NCI-H1930 (cell line): ENCODE measurements at regions not wholly inside any gene's neighbourhood (a gene's known extent, or its start where the extent isn't known, plus 50 kb on each side); places are given as distances from the start of the nearest gene placed in this dataset.
"Not testable (repeated sequence)": the region's sequence is repeated elsewhere in the genome, so short reads cannot be mapped to it uniquely, and the experiment has no call there.

Source experiments
- DNase-seq, 2 experiments: peaks; one replicate each; lab custom pipeline; 2025; lab: John Stamatoyannopoulos, UW

GRCh38 chr7:109473172-109473571, 903.5 kb downstream of the DNAJB9 start:
- no peak for DNase-seq

DNA sequence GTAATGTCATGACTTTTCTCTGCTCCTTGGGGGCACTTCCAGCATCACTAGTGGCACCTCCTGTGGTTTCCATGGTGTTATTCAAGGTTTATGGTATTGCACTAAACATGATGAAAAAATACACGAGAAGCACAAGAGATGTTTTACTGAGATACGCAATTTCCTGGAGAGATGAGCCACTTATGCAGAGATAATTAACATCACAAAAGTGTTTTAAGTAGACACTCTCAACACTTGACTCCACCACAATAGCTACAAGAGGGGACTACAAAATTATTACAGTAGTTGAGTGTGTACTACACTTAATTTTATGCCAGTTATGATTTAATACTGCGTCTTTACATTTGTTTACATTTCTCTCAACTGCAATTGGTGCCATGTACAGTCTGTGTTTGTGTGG, 906.7 kb downstream of the DNAJB9 start:
- no peak for DNase-seq

- no peak for DNase-seq
Measured at GRCh38 chr7:109479388-109479787, 909.7 kb downstream of the DNAJB9 start.

GRCh38 chr7:109490607-109491006, 920.9 kb downstream of the DNAJB9 start:
- DNase-seq = not testable (repeated sequence)

DNA sequence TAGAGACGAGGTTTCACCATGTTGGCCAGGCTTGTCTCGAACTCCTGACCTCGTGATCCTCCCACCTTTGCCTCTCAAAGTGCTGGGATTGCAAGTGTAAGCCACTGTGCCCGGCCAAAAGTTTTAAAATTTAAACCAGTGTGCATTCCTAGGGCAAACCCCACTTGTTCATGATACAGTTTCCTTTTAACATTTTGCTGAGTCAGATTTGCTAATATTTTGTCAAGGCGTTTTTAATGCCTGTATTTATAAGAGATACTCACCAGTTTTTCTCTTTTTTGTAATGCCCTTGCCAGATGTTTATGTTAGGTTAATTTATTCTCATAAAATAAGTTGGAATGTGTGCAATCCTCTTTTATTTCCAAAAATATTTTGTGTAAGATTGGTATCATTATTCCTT, 927.4 kb downstream of the DNAJB9 start:
- no peak for DNase-seq

DNA sequence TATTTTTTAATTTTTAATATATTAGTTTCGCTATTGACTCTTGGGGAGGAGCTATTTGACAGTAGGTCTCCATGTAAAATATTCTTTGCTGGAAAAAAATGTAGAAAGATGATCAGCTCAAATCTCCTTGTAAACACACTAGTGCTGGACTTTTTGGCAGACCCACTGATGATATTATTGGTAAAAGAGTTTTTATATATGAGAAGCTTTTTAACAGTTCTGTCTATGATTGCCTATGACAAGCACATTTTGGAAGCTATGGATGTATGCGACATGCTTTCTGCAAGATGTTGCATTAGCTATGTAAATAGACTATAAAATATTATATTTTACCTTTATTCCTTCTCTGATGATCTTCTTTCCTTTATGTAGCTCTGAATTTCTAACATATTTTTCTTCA, 928.5 kb downstream of the DNAJB9 start:
- DNase-seq = no peak

DNA sequence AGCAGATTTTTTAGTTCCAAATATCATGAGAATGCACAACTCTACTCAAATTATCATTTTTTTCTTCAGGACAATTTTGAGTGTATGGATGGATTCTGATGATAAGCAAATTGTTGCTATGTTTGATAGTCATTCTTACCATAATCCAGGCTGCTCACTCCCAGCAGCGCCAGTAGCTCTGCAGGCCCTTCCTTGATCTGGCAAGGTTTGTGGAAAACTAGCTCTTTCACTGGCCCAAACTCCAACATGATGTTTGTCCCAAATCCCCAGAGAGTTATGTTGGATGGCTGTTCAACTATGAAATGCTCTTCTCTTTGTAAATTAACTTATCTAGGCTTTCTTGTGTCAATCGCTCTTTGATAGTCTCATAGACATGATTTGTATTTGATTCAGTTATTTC, 933.7 kb downstream of the DNAJB9 start:
- DNase-seq = no peak

- DNase-seq = no peak
Measured at GRCh38 chr7:109522585-109522984, 952.9 kb downstream of the DNAJB9 start.

DNA sequence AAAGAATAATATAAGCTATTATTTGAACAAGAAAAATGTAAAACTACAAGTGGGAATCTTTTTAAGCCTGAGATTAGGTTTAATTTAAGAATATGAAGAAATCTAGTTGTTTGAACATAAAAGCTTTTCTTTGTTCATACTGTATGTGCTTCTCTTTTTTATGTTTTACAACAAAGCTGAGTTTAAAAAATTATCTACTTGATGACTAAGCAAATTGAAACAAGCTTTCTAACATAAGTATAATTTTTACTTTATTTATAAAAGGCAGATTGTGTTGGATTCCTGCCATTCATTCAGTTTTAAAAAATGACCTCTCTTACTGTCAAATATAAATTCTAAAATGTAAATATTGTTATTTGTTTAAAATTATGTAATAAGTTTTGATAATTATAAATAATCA, 958.2 kb downstream of the DNAJB9 start:
- DNase-seq = no peak

GRCh38 chr7:109529712-109530111, 960.0 kb downstream of the DNAJB9 start:
- no peak for DNase-seq

- DNase-seq = no peak
Measured at GRCh38 chr7:109532262-109532992, 962.8 kb downstream of the DNAJB9 start.

GRCh38 chr7:109545686-109546085, 976.0 kb downstream of the DNAJB9 start:
- DNase-seq = no peak

DNA sequence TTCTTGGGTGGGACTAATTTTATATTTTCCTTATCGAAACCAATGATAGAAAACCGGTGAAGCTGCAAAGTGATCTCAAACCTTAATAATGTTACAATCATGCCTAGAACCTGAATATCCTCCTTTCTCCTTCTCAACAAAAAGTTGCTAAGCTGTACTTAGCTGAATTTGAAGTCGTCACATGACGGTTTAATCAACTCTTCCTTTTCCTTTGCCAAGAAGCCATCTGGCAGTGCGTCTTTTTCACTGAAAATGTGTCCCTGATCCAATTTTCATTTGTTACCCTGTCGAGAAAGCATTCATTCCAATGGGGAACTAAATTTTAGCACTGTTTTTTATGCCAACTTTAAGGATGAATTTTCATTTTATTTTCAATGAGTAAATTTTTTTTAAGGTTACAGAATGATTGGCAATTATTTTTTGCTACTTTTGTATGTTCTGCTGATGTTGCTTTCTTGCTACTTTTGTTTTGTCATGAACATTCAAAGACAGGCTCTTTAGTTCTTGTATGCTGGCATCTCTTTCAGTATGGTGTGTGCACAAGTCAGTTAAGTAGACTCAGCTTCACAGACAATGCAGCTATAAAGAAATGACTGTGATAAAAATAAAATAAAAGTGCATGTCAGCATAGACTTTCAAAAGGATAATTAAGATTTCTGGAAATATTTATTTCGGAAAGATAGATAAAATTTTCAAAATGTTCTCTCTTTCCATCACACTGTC, 980.0 kb downstream of the DNAJB9 start:
- no peak for DNase-seq

DNA sequence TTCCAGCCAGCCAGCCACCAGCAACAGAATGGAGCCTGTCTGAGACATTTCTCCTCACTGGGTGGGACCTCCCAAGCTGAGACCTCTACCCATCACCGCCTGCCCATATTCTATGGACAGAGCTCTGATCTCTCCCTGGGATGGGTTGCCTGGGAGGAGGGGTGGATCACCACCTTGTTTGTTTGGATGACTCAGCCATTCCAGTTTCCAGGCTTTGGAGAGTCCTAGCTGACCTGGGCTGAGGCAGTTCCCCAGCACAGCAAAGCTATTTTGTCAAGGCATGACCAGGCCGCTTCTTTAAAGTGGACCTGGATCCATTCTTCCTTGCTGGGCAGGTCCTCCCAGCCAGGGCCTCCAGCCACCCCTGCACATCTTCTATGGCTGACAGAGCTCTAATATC, 982.3 kb downstream of the DNAJB9 start:
- DNase-seq = no peak

DNA sequence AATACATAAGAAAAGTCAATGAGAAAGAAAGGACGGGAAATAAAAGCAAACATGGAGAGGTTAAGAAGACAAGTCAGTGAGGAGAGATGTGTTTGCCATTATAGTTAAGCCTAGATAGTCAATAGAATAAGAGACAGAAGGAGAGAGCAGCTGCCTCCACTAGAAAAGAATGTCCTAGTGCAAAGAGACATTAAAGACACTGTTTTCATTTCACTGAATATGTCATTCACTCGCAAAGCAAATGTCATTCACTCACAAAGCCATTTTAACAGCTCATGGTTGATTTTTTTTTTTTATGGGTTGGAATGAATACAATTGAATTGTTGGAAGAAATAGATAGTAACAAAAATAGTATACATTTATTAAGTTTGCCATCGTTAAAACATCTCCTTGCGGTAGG, 1007.6 kb downstream of the DNAJB9 start:
- peak in 1 of 2 experiments; percentile 7 for DNase-seq

DNA sequence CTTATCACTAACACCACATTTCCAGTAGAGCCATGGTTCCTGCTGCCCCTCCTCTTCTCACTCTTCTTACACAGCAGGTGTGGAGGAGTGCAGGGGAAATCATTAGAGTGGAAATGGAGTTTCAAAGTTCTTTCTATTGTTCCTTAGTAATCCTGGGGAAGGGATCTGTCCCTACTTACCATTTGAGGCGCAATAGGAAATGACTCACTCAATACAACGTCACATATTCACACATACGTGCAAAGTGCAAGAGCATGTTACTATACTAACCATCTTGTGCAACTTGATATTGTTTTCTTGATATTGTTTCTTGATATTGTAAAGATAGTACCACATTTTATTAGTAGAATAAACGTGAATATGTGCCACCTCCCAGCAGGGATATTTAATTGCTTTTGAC, 1010.2 kb downstream of the DNAJB9 start:
- no peak for DNase-seq

- DNase-seq = no peak
Measured at GRCh38 chr7:109582211-109582610, 1012.5 kb downstream of the DNAJB9 start.

GRCh38 chr7:109596948-109597347, 1027.3 kb downstream of the DNAJB9 start:
- not testable (repeated sequence) for DNase-seq

DNA sequence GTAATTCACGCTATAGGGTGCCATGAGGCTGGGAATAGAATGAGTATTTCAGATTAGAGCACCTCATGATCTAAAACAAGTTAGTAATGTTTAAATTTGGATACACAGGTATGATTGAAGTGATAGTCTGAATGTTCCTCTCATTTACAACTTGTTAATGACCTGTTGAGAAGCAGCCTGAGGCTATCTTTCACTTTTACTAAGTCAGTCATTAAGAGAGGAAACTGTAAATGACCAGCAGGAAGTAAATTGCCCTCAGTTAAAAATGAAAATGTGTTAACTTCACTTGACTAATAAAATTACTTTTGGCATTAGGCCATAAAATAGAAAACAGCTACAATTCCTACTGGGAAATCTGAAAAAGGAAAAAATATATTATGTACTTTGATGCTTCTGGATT, 1042.0 kb downstream of the DNAJB9 start:
- DNase-seq = no peak

- DNase-seq = no peak
Measured at GRCh38 chr7:109616551-109617069, 1046.9 kb downstream of the DNAJB9 start.

GRCh38 chr7:109622320-109622719, 1052.6 kb downstream of the DNAJB9 start:
- DNase-seq = no peak

GRCh38 chr7:109632890-109633289, 1063.2 kb downstream of the DNAJB9 start:
- DNase-seq = not testable (repeated sequence)

DNA sequence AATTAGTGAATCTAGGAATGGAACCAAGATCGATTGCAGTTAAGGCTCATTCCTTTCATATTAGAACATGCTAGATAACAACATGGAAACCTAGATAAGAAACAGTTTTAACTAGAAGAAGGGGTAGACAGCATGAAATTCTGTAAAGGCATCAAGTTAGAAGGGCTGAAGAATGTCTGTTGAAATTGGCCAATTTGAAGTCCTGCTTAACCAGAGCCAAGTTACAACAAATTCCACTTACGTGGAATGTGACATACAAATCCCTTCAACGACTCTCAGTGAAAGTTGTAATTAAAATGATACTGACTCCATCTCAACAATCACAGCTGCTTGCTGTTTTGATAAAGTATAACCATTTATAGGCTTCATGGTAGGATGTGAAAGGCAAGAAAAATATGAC, 1065.7 kb downstream of the DNAJB9 start:
- no peak for DNase-seq
